NB4 (cell line): ENCODE measurements at regions not wholly inside any gene's neighbourhood (a gene's known extent, or its start where the extent isn't known, plus 50 kb on each side); places are given as distances from the start of the nearest gene placed in this dataset.

Experiments
- DNase-seq: peaks from one replicate; pipeline ENCODE4 v3.0.0; 2010; ENCODE audit warnings: low read depth
- H3K4me3 ChIP-seq: one replicate; pipeline ENCODE4 v1.5.1; 2011; ENCODE audit warnings: mild to moderate bottlenecking, low read depth, low read length, moderate library complexity
- CTCF ChIP-seq: IDR thresholded peaks from one replicate; pipeline ENCODE4 v1.5.1; 2012; ENCODE audit warnings: low read depth, low read length
- MAX ChIP-seq: IDR thresholded peaks from 2 replicates; pipeline ENCODE4 v1.6.1; 2011; ENCODE audit warnings: low read depth, low read length
- MYC ChIP-seq: IDR thresholded peaks from 2 replicates; pipeline ENCODE4 v1.6.1; 2011; ENCODE audit warnings: low read depth, low read length
- POLR2A ChIP-seq: IDR thresholded peaks from 2 replicates; pipeline ENCODE4 v1.6.1; 2011; ENCODE audit warnings: mild to moderate bottlenecking; ENCODE audit not compliant: insufficient read length; ENCODE audit errors: extremely low read depth

GRCh38 chr20:39117491-39117890, 155.3 kb downstream of the DHX35 start:
- DNase-seq = peak; percentile 24
- TF ChIP-seq POLR2A (no peak), CTCF (no peak), MYC (no peak), MAX (no peak)
- no peak overlapping the region for H3K4me3 ChIP-seq

- TF ChIP-seq MAX = no peak
- TF ChIP-seq POLR2A = no peak
- TF ChIP-seq CTCF = no peak
- no peak for DNase-seq
- no peak overlapping the region for H3K4me3 ChIP-seq
Observed at GRCh38 chr20:39116020-39116419, 153.9 kb downstream of the DHX35 start.

GRCh38 chr20:39112178-39112743, 150.1 kb downstream of the DHX35 start:
- TF ChIP-seq MYC (no peak), MAX (no peak; the same call in 1 of the 2 replicates), CTCF (peak; percentile 47)
- H3K4me3 ChIP-seq = no peak overlapping the region
- DNase-seq = peak; percentile 56

- no peak for DNase-seq
- H3K4me3 ChIP-seq = no peak overlapping the region
- TF ChIP-seq POLR2A (no peak), CTCF (no peak), MAX (no peak), MYC (no peak)
Observed at GRCh38 chr20:39111359-39112177, 149.4 kb downstream of the DHX35 start.

- no peak for DNase-seq
- TF ChIP-seq POLR2A = no peak
- TF ChIP-seq MAX = no peak
- TF ChIP-seq MYC = no peak
- TF ChIP-seq CTCF = no peak
- H3K4me3 ChIP-seq = no peak overlapping the region
Observed at GRCh38 chr20:39110819-39111136, 148.6 kb downstream of the DHX35 start.
